B cell (primary cell): ENCODE measurements at regions not wholly inside any gene's neighbourhood (a gene's known extent, or its start where the extent isn't known, plus 50 kb on each side); places are given as distances from the start of the nearest gene placed in this dataset.

Source experiments
- ATAC-seq: fragments of 200-7000 bp; cut with Tn5 transposase; one replicate; pipeline ENCODE4 v1.10.0; 2021; ENCODE audit warnings: low read depth, mild to moderate bottlenecking, moderate number of reproducible peaks, moderate library complexity
- CTCF ChIA-PET: fragments of 350-600 bp; sonication (Branson Sonifier 250); formaldehyde crosslinking; loops from one replicate; lab custom pipeline; 2021; ENCODE audit warnings: antibody characterized with exemption, inconsistent platforms; lab: Charles Lee
- POLR2A ChIA-PET: fragments of 350-600 bp; sonication (Branson Sonifier 250); formaldehyde crosslinking; loops from one replicate; lab custom pipeline; 2021; ENCODE audit warnings: antibody characterized with exemption; lab: Charles Lee
- DNase-seq: peaks from one replicate; pipeline ENCODE4 v3.0.0; 2013
- H2AFZ ChIP-seq: 2 replicates; pipeline ENCODE4 v1.6.1; 2012; ENCODE audit warnings: mild to moderate bottlenecking, low read depth, low read length; ENCODE audit not compliant: insufficient read depth, poor library complexity, severe bottlenecking
- H3K27ac ChIP-seq, 2 donors: 1 replicate in 1 of 2; 2 replicates in 1 of 2; pipeline ENCODE4 v1.5.1; 2012 to 2013; ENCODE audit warnings: low read length in 2 of 2, mild to moderate bottlenecking in 2 of 2, moderate library complexity in 1 of 2
- H3K27me3 ChIP-seq, 4 experiments: fragments of 200-600 bp in 1 of 4; sonication (generic) in 1 of 4; replicated peaks in 1 of 4; 1 replicate in 2 of 4; 2 replicates in 2 of 4; pipeline versions ENCODE4 v1.6.1 to v1.7.0; 2013 to 2016; ENCODE audit warnings: low read length in 3 of 4, mild to moderate bottlenecking in 2 of 4, mixed read lengths in 1 of 4, moderate library complexity in 1 of 4; ENCODE audit not compliant: insufficient read depth in 4 of 4, control insufficient read depth in 3 of 4; ENCODE audit errors: control extremely low read depth in 1 of 4
- H3K36me3 ChIP-seq, 2 experiments: replicated peaks in 1 of 2; 1 replicate in 1 of 2; 2 replicates in 1 of 2; pipeline versions ENCODE4 v1.6.1 to v1.7.1; 2013; ENCODE audit warnings: low read length in 1 of 2; ENCODE audit not compliant: insufficient read depth in 2 of 2, control insufficient read depth in 1 of 2; ENCODE audit errors: control extremely low read depth in 1 of 2, extremely low read depth in 1 of 2
- H3K4me1 ChIP-seq, 2 donors: fragments of 200-600 bp in 1 of 2; sonication (generic) in 1 of 2; 1 replicate in 1 of 2; 2 replicates in 1 of 2; pipeline versions ENCODE4 v1.5.1 to v1.6.1; 2013 to 2017; ENCODE audit warnings: low read length in 2 of 2; ENCODE audit not compliant: control insufficient read depth in 2 of 2, insufficient read depth in 2 of 2
- H3K4me2 ChIP-seq: replicated peaks from 2 replicates; pipeline ENCODE3; 2012; ENCODE audit warnings: mild to moderate bottlenecking, low read depth, low read length; ENCODE audit not compliant: poor library complexity, severe bottlenecking
- H3K4me3 ChIP-seq, 5 experiments: fragments of 200-600 bp in 1 of 5; sonication (generic) in 1 of 5; 1 replicate in 3 of 5; 2 replicates in 2 of 5; pipeline versions ENCODE4 v1.5.1 to v1.7.0; 2011 to 2016; ENCODE audit warnings: low read length in 4 of 5, mild to moderate bottlenecking in 4 of 5, low read depth in 2 of 5, control low read depth in 1 of 5, moderate library complexity in 1 of 5; ENCODE audit not compliant: insufficient read depth in 1 of 5; ENCODE audit errors: control extremely low read depth in 1 of 5, extremely low read depth in 1 of 5
- H3K79me2 ChIP-seq: fragments of 200-600 bp; sonication (generic); one replicate; pipeline ENCODE4 v1.6.0; 2016; ENCODE audit warnings: low read length; ENCODE audit not compliant: control insufficient read depth, insufficient read depth
- H3K9ac ChIP-seq: fragments of 200-600 bp; sonication (generic); 2 replicates; pipeline ENCODE4 v1.6.1; 2017; ENCODE audit warnings: mild to moderate bottlenecking, low read length, moderate library complexity
- H3K9me3 ChIP-seq, 3 donors: one replicate each; pipeline versions ENCODE4 v1.6.1 to v1.7.1; 2013; ENCODE audit warnings: low read length in 2 of 3; ENCODE audit not compliant: control insufficient read depth in 2 of 3, insufficient read depth in 1 of 3; ENCODE audit errors: control extremely low read depth in 1 of 3
- H4K20me1 ChIP-seq: 2 replicates; pipeline ENCODE4 v1.6.0; 2012; ENCODE audit warnings: mild to moderate bottlenecking, low read length; ENCODE audit not compliant: insufficient read depth, control insufficient read depth, poor library complexity, severe bottlenecking
- H3K27ac Mint-ChIP-seq: one replicate; pipeline ENCODE4 v1.8.0; 2021; ENCODE audit warnings: mixed read lengths
- H3K27me3 Mint-ChIP-seq: one replicate; pipeline ENCODE4 v1.8.0; 2021; ENCODE audit warnings: mixed read lengths
- H3K4me1 Mint-ChIP-seq: one replicate; pipeline ENCODE4 v1.8.0; 2021; ENCODE audit warnings: mixed read lengths
- H3K4me3 Mint-ChIP-seq: one replicate; pipeline ENCODE4 v1.8.0; 2021; ENCODE audit warnings: mixed read lengths
- H3K9me3 Mint-ChIP-seq: one replicate; pipeline ENCODE4 v1.8.0; 2022; ENCODE audit warnings: mixed read lengths; ENCODE audit not compliant: insufficient read depth
- CTCF ChIP-seq: fragments of 200-600 bp; IDR thresholded peaks from one replicate; pipeline ENCODE4 v1.8.0; 2022; ENCODE audit warnings: antibody characterized with exemption, mild to moderate bottlenecking
- EZH2 ChIP-seq: IDR thresholded peaks from 2 replicates; pipeline ENCODE4 v1.6.1; 2012; ENCODE audit warnings: borderline replicate concordance, low read depth, mild to moderate bottlenecking, moderate library complexity, low read length; ENCODE audit not compliant: insufficient read depth, poor library complexity, severe bottlenecking
- WGBS: methylation state at CpG from one replicate; pipeline ENCODE4 v1.1.5; 2013; ENCODE audit warnings: missing lambda C conversion rate; ENCODE audit not compliant: insufficient coverage; 5-methylcytosine and 5-hydroxymethylcytosine counted together
- intact Hi-C: fragments of 100-400 bp; cut with micrococcal nuclease; formaldehyde crosslinking; loops from one replicate; pipeline ENCODE4 v1.10.0; 2022

GRCh38 chr3:74048699-74049098, 424.0 kb upstream of the PDZRN3 start:
- no peaks in the 10 kb centered on the region for H3K9me3 Mint-ChIP-seq
- peaks cover 0 to 4% (median 0%) of the 10 kb centered on the region in 3 donors for H3K9me3 ChIP-seq
- DNase-seq (no peak), ATAC-seq (no peak)
- H4K20me1 ChIP-seq = no peaks in the 10 kb centered on the region
- no peak for TF ChIP-seq CTCF
- no peak for TF ChIP-seq EZH2
- no peaks in the 10 kb centered on the region for H3K4me1 ChIP-seq
- H3K27me3 ChIP-seq = no peaks in the 10 kb centered on the region
- POLR2A ChIA-PET = no interaction called here
- H3K4me2 ChIP-seq = no peak overlapping the region
- no peak overlapping the region for H3K27ac ChIP-seq
- H2AFZ ChIP-seq = no peak overlapping the region
- intact Hi-C loops = no loop called here
- no peak overlapping the region for H3K4me3 ChIP-seq
- H3K9ac ChIP-seq = no peak overlapping the region
- no peak overlapping the region for H3K27ac Mint-ChIP-seq
- no peaks in the 10 kb centered on the region for H3K27me3 Mint-ChIP-seq
- H3K4me3 Mint-ChIP-seq = no peak overlapping the region
- H3K4me1 Mint-ChIP-seq = no peaks in the 10 kb centered on the region
- H3K79me2 ChIP-seq = no peaks in the 10 kb centered on the region
- no peaks in the 10 kb centered on the region for H3K36me3 ChIP-seq
- CTCF ChIA-PET = no interaction called here

GRCh38 chr3:74045000-74045399, 420.3 kb upstream of the PDZRN3 start:
- no CpG with 5 or more reads among the region's 2 CpGs for WGBS

More at GRCh38 chr3:74045000-74045399, 420.3 kb upstream of the PDZRN3 start:
- intact Hi-C loops = no loop called here
- no peak for TF ChIP-seq CTCF
- TF ChIP-seq EZH2 = no peak
- ChIA-PET CTCF (no interaction called here), POLR2A (no interaction called here)
- Mint-ChIP-seq H3K9me3 (no peaks in the 10 kb centered on the region), H3K27me3 (no peaks in the 10 kb centered on the region), H3K27ac (no peak overlapping the region), H3K4me1 (no peaks in the 10 kb centered on the region), H3K4me3 (no peak overlapping the region)
- Histone ChIP-seq H2AFZ (no peak overlapping the region), H3K36me3 (no peaks in the 10 kb centered on the region), H3K4me2 (no peak overlapping the region), H3K79me2 (no peaks in the 10 kb centered on the region), H3K27me3 (no peaks in the 10 kb centered on the region), H4K20me1 (no peaks in the 10 kb centered on the region), H3K4me3 (no peak overlapping the region), H3K27ac (no peak overlapping the region), H3K4me1 (no peaks in the 10 kb centered on the region), H3K9me3 (peaks cover 0 to 3% (median 0%) of the 10 kb centered on the region in 3 donors), H3K9ac (no peak overlapping the region)
- no peak for ATAC-seq
- no peak for DNase-seq
